Smooth muscle cell (in vitro differentiated cells): ENCODE measurements at regions not wholly inside any gene's neighbourhood (a gene's known extent, or its start where the extent isn't known, plus 50 kb on each side); places are given as distances from the start of the nearest gene placed in this dataset.

ENCODE experiments used
- DNase-seq: peaks from one replicate; lab custom pipeline; 2025; ENCODE audit not compliant: unreplicated experiment; lab: John Stamatoyannopoulos, UW
- H2AFZ ChIP-seq: fragments of 200-600 bp; sonication (generic); 2 replicates; pipeline ENCODE4 v1.6.0; 2016; ENCODE audit warnings: antibody characterized with exemption, low read depth, mild to moderate bottlenecking
- H3F3A ChIP-seq: fragments of 200-600 bp; sonication (generic); 2 replicates; pipeline ENCODE4 v1.6.0; 2017; ENCODE audit warnings: antibody characterized with exemption, low read depth
- H3K27ac ChIP-seq: fragments of 200-600 bp; sonication (generic); 2 replicates; pipeline ENCODE4 v1.5.1; 2016; ENCODE audit warnings: low read depth, mild to moderate bottlenecking
- H3K27me3 ChIP-seq: fragments of 200-600 bp; sonication (generic); 2 replicates; pipeline ENCODE4 v1.6.1; 2016; ENCODE audit warnings: low read depth, mild to moderate bottlenecking
- H3K36me3 ChIP-seq: fragments of 200-600 bp; sonication (generic); 2 replicates; pipeline ENCODE4 v1.5.1; 2016; ENCODE audit warnings: low read depth
- H3K4me1 ChIP-seq: fragments of 200-600 bp; sonication (generic); 2 replicates; pipeline ENCODE4 v1.5.1; 2016; ENCODE audit warnings: low read depth
- H3K4me2 ChIP-seq: fragments of 200-600 bp; sonication (generic); 2 replicates; pipeline ENCODE4 v1.6.0; 2016; ENCODE audit warnings: mild to moderate bottlenecking
- H3K4me3 ChIP-seq: fragments of 200-600 bp; sonication (generic); 2 replicates; pipeline ENCODE4 v1.5.1; 2016; ENCODE audit warnings: mild to moderate bottlenecking
- H3K79me2 ChIP-seq: fragments of 200-600 bp; sonication (generic); 2 replicates; pipeline ENCODE4 v1.6.0; 2016; ENCODE audit warnings: low read depth, mild to moderate bottlenecking
- H3K9ac ChIP-seq: fragments of 200-600 bp; sonication (generic); 2 replicates; pipeline ENCODE4 v1.6.0; 2016; ENCODE audit warnings: low read depth
- H3K9me3 ChIP-seq: fragments of 200-600 bp; sonication (generic); replicated peaks from 2 replicates; pipeline ENCODE4 v1.5.1; 2016; ENCODE audit warnings: low read depth
- H4K20me1 ChIP-seq: fragments of 200-600 bp; sonication (generic); 2 replicates; pipeline ENCODE4 v1.6.0; 2016; ENCODE audit warnings: low read depth
- CTCF ChIP-seq: fragments of 200-600 bp; sonication (generic); IDR thresholded peaks from 2 replicates; pipeline ENCODE4 v1.5.1; 2017; ENCODE audit warnings: borderline replicate concordance, mild to moderate bottlenecking, antibody characterized with exemption; ENCODE audit not compliant: insufficient read depth, poor library complexity, severe bottlenecking
- WGBS: methylation state at CpG from one replicate; pipeline ENCODE4 v1.1.7; 2016; ENCODE audit warnings: low lambda C conversion rate; 5-methylcytosine and 5-hydroxymethylcytosine counted together

- Histone ChIP-seq H3F3A (peaks cover 5% of the 10 kb centered on the region), H2AFZ (peak overlapping the region; percentile 86), H4K20me1 (no peaks in the 10 kb centered on the region), H3K4me3 (no peak overlapping the region), H3K79me2 (no peaks in the 10 kb centered on the region), H3K9me3 (no peaks in the 10 kb centered on the region), H3K4me1 (peaks cover 13% of the 10 kb centered on the region), H3K27ac (peak overlapping the region; percentile 76), H3K27me3 (no peaks in the 10 kb centered on the region), H3K36me3 (no peaks in the 10 kb centered on the region), H3K9ac (no peak overlapping the region), H3K4me2 (no peak overlapping the region)
- DNase-seq = no peak
- no peak for TF ChIP-seq CTCF
- WGBS = 79% methylated on average over 2 of the region's 2 CpGs
Measured at GRCh38 chr13:59459972-59460371, 703.8 kb downstream of the DIAPH3 start.

- Histone ChIP-seq H3K9me3 (no peaks in the 10 kb centered on the region), H3K27me3 (no peaks in the 10 kb centered on the region), H3K4me1 (peaks cover 13% of the 10 kb centered on the region), H3K4me2 (no peak overlapping the region), H3F3A (peaks cover 5% of the 10 kb centered on the region), H3K27ac (no peak overlapping the region), H3K4me3 (no peak overlapping the region), H3K9ac (no peak overlapping the region), H3K79me2 (no peaks in the 10 kb centered on the region), H2AFZ (no peak overlapping the region), H4K20me1 (no peaks in the 10 kb centered on the region), H3K36me3 (no peaks in the 10 kb centered on the region)
- TF ChIP-seq CTCF = no peak
- DNase-seq = no peak
- WGBS = 82% methylated on average over 3 of the region's 3 CpGs
Measured at GRCh38 chr13:59461411-59461810, 702.3 kb downstream of the DIAPH3 start.

GRCh38 chr13:59463023-59463422 lies 700.7 kb downstream of the DIAPH3 start:
- Histone ChIP-seq H3K27ac (no peak overlapping the region), H3K9me3 (no peaks in the 10 kb centered on the region), H2AFZ (no peak overlapping the region), H3K4me1 (peaks cover 13% of the 10 kb centered on the region), H3K27me3 (no peaks in the 10 kb centered on the region), H3F3A (peaks cover 5% of the 10 kb centered on the region), H3K4me2 (no peak overlapping the region), H3K36me3 (no peaks in the 10 kb centered on the region), H4K20me1 (no peaks in the 10 kb centered on the region), H3K4me3 (no peak overlapping the region), H3K79me2 (no peaks in the 10 kb centered on the region), H3K9ac (no peak overlapping the region)
- no peak for DNase-seq
- TF ChIP-seq CTCF = no peak
- WGBS = 96% methylated on average over 3 of the region's 3 CpGs

- no peak overlapping the region for H3K27ac ChIP-seq
- no peaks in the 10 kb centered on the region for H3K36me3 ChIP-seq
- H3K9me3 ChIP-seq = no peaks in the 10 kb centered on the region
- no peak overlapping the region for H3K4me3 ChIP-seq
- 88% methylated on average over 4 of the region's 4 CpGs for WGBS
- H4K20me1 ChIP-seq = no peaks in the 10 kb centered on the region
- no peaks in the 10 kb centered on the region for H3K79me2 ChIP-seq
- H3K9ac ChIP-seq = no peak overlapping the region
- no peak for DNase-seq
- H2AFZ ChIP-seq = no peak overlapping the region
- TF ChIP-seq CTCF = no peak
- no peaks in the 10 kb centered on the region for H3K27me3 ChIP-seq
- no peaks in the 10 kb centered on the region for H3K4me1 ChIP-seq
- no peak overlapping the region for H3K4me2 ChIP-seq
- H3F3A ChIP-seq = peaks cover 2% of the 10 kb centered on the region
Measured at GRCh38 chr13:59464926-59465325, 698.8 kb downstream of the DIAPH3 start.
